Right kidney (tissue), 1 donor: ENCODE measurements at regions not wholly inside any gene's neighbourhood (a gene's known extent, or its start where the extent isn't known, plus 50 kb on each side); places are given as distances from the start of the nearest gene placed in this dataset.

Experiments
- DNase-seq: peaks from one replicate; pipeline ENCODE4 v3.0.0-alpha.2; 2016

- DNase-seq, result no peak
Measured at GRCh38 chrX:133159205-133159604, 58.9 kb downstream of the TFDP3 start.

- DNase-seq, result peak; percentile 3
Measured at GRCh38 chrX:133151336-133151735, 54.4 kb upstream of the USP26 start.

- no peak for DNase-seq
Measured at GRCh38 chrX:133150730-133151129, 53.8 kb upstream of the USP26 start.
